NCI-H524 (cell line): ENCODE measurements at regions not wholly inside any gene's neighbourhood (a gene's known extent, or its start where the extent isn't known, plus 50 kb on each side); places are given as distances from the start of the nearest gene placed in this dataset.

Experiments used
- DNase-seq, 2 experiments: peaks; one replicate each; lab custom pipeline; 2025; lab: John Stamatoyannopoulos, UW

DNA sequence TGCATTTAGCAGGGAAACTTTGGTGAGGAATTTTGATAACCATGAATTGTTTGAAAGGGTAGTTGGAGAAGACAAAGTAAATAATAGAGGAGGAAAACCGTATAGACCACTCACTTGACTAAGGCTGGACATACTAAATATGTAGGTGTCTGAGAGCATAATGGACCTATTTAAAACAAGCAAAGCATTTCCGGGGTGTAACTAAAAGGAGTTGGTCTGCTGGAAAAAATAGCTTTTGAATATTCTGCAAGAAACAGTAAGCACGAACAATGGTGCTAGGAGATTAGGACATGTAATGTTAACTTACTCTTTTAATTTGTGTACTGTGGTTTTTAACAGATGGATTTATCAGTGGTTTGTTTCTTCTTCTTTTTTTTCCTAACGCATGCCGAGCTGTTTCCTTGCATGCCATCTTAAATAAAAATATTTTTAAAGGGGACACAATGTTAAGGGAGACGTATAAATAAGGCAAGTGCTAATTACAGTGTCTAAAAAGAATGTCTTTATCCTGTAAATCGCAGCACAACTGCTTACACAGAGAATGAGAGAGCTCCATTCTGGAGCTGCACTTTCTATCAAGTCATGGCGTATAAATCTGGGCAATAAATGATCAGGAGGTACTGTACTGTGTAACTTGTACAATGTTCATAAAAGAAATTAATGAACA lies 492.1 kb downstream of the LMO4 start:
- DNase-seq: no peak

DNA sequence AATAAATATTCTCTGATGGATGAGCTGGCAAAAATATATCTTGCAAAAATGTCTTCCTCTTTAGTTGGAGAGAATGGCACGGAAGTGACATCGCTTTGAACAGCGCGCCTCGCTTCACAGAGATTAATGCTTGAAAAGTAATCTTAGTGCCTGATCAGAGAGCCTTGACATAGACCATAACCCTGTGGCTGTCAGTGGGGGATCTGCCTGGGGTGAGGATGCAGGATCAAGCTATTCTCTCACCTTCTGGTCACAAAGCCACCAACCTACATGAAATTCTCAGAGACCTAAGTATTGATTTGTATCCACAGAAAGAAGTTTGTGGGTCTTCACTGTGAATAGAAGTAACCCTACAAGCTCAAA lies 492.6 kb downstream of the LMO4 start:
- no peak for DNase-seq

DNA sequence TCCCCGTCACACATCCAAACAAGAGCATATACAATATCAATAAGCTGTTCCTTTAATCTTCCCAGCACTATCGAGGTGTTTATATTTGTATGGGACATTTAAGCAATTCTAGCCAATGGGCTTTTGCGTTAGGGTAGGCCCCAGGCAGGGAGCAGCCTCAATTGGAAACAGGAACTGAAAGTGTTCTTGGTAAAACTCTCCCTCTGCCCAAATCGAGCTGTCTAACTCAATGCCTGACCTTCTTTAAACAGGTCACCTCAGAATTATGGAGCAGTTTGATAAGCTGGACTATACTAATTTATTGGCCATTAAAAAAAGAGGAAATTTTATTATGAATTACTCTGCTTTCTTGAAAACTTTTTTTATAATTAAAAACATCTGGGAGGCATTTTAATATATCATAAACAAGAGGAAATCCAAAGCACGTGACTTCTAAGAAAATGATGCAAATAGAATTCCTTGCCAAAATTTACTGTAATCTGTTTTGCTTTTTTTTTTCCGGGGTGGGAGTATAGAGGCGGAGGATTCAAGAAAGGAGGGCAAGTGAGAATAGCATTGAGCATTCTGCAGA lies 498.1 kb downstream of the LMO4 start:
- DNase-seq: no peak

DNA sequence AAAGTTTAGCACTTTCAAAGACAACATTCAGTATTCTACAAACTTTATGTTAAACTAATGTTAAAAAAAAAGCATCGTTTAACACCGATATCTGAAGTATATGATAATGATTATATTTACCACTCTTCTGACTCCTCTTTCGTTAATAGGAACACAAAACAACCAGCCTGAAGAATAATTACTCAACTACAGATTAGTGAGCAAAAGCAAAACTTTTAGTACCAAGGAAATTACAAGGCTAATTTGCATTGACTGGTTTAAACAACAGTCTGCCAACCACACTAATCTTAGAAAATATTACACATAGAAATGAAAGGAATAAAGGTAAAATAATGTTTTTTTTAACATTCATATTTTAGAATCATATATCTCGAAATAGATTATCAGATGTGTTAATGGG lies 500.7 kb downstream of the LMO4 start:
- DNase-seq: no peak

DNA sequence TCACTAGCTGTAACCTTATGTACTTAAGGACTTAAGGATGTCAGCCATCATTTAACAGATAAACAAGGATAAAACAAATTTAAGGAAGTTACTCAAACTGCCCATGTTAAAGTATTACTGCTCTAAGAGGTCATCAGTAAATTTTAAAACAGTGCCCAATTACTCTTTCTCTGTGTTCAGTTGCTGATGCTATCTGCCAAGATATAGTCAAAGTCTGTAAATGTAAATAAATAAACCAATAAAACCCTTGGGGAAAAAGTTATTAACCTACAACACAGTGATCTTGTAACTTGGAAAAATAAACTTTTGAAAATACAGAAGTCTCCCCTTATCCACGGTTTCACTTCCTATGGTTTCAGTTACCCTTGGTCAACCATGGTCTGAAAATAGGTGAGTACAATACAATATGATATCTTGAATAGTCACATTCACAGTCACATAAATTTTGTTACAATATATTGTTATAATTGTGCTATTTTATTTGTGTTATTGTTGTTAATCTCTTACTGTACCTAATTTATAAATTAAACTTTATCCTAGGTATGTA lies 501.8 kb downstream of the LMO4 start:
- DNase-seq: no peak

DNA sequence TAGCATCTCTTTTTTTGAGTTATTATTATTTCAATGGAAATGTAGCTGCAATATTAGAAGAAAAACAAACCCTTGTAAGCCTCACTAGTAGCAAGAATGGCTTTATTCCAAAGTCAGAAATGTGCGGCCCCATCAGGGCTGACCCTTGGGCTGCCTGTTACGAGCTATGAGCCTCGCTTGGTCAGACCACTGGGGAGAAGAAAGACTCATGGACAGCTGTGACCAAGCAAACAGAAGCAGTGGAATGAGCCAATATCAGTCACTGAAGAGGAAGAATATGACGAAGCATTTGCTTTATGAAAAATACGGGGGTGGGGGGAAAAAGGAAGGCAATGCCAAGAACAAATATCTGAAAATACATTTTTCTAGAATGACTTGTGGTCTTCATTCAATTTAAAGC lies 504.5 kb downstream of the LMO4 start:
- DNase-seq: no peak

DNA sequence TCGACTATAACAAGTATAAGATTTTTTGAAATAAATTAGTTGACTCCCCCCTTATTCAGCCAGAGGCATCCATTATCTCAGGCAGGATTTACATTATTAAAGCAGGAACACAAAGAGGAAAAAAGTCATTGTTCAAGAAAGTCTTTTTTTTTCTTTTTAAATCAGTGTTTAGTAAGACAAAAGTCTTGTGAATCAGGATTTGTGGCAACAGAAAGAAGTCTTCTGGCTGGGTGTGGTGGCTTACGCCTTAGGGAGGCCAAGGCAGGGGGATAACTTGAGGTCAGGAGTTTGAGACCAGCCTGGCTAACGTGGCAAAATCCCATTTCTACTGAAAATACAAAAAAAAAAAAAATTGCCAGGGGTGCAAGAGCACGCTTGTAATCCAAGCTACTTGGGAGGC lies 505.5 kb downstream of the LMO4 start:
- DNase-seq: no peak

DNA sequence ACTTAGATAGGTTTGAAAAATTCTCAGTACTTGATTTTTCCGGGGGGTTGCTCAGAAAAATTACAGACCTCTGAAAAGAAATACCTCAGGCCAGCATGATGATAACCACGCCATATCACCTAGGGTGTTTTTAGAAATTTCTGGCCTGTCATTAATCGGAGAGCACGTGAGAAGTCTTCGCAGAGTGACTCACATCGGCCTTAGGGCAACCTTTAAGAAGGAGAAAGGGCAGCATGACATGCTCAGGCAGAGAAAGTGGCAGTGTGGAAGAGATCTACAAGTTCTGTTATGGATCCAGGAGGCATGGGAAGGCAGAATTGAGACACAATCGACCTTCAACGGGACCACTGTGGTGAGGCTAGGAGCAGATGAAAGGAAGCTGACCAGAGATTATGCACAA lies 506.3 kb downstream of the LMO4 start:
- DNase-seq: no peak

DNA sequence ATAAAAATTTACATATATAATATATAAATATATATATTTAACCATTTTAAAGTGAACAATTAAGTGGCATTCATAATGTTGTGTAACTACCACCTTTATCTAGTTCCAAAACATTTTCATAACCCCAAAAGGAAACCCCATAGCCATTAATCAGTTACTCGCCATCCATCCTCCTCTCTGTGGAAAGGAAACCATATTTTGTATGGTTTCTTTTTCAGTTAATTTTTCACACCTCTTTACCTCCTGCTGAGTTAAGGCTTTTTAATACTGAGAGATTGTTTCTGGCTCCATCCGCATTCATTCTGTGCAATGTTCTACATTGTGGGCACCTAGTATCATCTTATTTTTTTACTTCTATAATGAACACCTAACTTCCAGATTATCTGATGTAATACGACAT lies 512.1 kb downstream of the LMO4 start:
- DNase-seq: no peak

DNA sequence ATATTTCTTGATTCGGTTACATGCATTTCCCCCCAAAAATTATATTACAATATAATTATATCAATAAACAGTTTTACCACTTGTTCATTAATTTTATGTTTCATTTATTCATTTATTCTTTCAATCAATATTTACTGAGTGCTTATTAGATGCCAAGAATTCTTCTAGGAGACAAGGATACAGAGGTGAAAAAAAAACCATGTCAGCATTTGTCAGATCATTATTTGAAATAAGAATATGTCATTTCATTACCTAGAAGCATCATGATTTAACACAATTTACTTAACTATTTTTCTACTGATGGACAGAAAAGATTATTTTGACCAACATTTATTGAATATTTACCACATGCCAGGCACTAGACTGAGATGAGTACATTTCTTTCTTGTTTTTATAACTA lies 512.7 kb downstream of the LMO4 start:
- no peak for DNase-seq

DNA sequence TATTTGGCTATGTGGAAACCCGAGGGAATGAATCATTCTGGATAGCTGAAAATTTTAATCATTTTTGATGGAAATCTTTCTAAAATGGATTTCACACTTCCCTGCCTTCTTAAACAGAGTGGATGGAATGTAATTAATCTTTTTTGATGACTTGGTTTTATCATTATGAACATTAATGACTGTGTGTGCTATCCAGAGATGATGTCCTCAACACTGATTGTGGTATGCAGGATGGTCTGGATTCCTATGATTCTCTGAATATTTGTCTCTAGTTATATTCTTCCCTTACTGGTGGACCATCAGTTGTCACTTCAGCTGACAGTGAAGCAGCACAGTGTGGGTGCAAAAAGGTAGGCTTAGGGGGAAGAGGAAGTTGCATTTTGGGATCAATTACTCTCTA lies 513.5 kb downstream of the LMO4 start:
- no peak for DNase-seq

DNA sequence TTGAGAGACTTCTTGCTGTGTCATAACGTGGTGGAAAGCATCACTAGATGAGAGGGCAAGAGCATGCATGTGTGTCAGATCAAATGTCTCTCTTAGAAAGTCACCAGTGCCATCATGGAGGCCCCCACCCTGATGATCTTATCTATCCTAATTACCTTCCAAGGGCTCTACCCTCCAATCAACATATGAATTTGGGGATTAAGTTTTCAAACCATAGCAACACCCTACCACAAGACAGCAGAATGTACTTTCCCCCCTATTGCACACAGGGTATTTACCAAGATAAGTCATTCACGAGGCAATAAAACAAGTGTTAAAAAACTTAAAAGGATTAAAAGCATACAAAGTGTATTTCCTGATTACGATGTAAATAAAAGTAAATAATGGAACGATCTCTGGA lies 515.6 kb downstream of the LMO4 start:
- peak in 1 of 2 experiments; percentile 18 for DNase-seq

DNA sequence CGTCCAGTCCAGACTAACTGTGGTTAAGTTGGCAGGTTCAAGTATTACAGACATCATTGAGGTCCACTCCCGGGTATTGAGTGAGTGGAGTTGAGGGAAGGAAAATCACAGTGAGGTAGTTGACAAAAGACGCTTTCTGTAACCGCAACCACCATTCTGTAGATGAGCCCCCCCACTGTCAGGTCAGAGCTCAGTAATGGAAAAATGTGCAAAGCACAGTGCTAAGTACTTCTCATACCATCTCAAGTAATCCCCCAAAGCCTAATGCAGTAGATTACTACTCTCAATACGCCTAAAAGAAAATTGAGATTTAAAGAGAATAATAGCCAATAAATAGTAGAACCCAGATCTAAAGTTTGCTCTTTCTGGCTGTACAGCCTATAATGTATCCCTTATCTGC lies 522.8 kb downstream of the LMO4 start:
- DNase-seq: no peak

DNA sequence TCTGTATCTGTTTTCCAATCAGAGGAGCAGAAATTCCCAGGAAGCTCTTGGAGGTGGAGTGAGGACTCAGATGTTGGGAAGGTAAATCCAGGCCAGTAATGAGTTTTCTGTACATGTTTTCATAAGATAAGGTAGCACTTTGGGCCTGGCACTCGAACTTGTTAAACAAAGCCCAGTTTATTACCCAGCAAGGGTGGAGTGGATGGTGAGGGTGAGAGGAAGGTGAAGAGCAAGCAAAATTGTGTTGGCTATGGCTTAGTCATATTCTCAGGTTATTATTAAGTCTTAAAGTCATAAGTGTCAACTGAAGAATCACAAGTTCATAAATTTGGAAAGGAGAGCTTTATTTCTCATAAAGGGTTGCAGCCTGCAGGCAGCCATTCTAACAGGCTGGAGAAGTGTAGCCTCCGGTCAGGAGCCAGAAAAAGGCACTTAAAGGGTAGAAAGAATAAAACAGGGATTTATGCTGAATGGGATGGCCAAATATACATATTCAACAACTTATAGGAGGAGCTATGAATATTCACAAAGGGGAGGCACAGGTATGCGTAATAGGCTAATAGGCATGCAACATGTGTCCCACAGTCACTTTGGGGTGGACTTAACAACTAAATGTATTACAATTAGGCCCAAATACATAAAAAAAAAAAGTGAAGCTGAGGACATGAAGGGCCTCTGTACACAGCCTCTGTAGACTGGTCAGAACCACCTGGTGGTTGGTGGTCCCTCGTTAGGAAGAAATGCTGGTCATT lies 523.9 kb downstream of the LMO4 start:
- no peak for DNase-seq

DNA sequence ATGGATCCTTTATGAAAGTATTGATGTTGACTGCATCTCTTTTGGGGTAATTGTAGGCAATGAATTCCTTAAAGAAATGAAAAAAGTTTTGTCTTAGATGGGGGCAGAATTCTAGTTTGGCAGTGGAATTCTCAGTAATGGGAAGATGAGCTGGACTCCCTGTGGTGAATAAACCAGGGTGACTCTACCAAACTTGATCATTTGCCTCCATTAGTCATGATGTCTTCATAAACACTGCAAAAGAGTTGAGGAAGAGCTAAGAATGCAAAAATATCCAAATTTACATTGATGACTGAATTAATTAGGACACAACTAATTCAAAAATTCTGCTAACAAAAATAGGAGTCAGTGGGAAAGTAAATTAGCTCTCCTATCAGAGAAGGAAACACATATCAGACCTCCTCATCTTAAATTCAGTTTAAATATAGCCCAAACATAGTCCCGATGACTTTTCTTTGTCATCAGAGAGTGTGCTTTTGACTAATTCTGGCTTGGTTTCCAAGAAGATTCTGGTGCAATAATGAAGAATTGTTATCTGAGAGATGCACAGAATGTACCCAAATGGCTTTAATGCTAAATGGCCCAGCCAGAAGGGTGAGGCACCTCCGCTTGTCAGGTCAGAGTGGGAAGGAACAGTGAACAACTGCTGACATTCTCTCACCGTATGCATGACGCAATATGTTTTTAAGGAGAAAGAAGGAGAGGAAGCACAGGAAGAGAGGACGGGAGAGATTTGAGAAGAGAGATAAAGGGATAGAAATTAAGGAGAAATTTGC lies 525.1 kb downstream of the LMO4 start:
- DNase-seq: no peak

DNA sequence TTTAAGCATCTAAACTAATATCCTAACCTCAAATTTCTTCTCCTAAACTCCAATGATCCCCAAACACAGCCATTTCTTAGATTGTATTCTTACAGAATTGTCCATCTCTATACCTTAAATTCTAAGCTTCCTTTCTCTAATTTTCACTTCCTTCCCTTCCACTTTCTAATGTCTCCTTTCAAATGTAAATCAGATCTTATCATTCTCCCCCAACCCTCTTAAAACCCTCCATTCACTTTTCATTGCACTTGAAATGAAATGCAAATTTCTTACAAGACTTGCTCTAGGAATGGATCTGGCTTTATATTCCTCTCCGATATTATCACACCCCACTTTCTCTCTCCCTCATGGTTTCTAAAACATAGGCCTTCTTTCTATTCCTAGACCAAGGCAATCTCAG lies 534.6 kb downstream of the LMO4 start:
- DNase-seq: no peak

DNA sequence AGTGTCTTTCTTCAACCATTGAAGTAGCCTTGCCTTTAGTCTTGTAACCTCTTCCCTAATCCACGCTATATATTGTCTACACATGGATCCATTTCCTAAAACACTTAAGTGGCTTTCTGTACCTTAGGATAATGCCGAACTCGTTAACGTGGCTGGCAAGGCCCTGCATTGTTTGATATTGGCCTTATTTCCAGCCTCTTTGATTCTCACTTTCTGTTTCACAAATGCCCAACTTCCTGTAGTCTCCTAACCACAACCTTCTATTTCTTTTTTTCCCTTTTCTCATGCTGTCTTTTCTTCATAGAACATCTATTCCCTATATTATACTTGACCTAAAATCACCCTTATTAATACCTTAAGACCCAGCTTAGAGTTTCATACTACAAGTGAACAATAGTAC lies 536.0 kb downstream of the LMO4 start:
- DNase-seq: no peak

DNA sequence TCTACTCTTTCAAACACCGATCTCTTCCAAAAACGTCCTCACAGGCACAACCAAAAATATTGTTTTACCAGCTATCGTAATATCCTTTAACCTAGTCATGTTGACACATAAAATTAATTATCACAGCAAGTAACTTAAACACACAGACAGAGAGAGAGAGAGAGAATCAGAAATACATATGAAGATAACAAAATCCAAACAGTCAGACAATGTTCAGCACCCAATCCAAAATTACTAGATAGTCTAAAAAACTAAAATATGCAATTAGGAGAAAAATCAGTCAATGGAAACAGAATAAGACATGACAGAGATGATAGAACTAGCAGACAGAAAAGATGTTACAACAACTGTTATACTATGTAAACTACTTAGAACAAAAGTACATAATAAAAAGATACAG lies 537.7 kb downstream of the LMO4 start:
- no peak for DNase-seq

DNA sequence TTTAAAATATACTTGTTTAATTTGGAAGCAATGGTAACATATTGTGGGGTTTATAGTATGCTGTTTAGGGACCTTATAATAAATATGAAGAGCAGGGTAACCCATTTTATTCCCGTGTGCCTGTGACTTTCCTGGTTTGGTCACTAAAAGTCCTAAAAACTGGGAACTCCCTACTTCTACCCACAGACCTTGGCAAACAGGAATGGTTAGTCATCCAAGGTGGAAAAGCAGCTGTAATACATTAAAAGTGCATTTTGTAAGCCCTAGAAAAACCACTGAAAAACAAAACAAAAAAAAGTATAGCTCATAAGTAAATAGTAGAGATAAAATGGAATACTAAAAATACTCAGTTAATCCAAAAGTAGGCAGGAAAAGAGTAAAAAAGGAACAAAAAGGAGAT lies 538.9 kb downstream of the LMO4 start:
- no peak for DNase-seq

DNA sequence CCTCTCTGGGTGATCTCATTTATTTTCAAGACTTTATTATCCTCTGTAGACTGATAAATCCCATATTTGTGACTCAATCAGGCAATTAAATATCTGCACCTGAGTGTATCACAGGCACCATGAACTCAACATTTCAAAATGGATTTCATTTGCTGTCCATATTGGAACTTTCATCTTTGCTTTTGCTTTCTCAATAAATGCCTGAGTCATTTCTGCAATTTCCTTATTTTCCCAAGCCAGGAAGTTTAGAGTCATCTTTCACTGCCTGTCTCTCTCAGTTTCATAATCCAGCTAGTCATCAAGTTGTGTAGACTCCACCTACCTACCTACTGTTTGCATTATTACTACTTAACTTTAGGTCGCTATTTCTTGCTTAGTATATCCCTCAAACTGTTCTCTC lies 540.9 kb downstream of the LMO4 start:
- no peak for DNase-seq

DNA sequence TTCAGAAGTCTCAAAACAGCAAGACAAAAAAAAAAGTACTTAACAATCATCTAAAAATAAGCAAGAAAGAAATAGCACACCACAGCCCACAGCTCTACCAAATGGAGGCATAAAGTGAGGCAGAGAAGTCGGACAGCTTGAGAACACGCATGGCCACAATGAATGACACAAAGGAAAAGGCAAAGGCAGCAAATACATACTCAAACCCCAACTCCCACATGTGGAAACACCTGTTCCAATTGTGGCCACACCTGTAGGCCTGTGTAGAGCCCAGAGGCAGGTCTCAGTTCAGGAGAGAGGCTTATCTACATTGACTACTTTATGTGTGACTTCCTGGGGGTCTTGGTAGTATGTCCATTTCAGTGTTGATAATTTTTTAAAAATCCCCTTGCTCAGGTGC lies 543.5 kb downstream of the LMO4 start:
- DNase-seq: no peak

DNA sequence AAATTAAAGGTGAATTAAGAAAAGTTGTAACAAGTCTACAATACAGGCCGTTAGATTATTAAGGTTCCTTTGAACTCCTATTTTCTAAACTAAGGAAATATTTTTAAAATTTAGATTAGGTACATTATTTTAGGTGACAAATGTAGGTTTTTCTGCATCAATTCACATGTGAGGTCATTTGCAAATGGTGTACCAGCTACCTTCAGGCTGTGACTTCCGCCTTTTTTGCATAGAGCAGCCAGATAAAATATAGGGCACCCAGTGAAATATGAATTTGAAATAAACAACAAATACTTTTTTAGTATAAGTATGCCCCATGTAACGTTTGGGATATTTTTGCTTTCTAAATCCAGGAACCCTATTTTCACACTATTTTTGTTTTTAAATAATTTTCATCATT lies 544.0 kb downstream of the LMO4 start:
- DNase-seq: no peak

DNA sequence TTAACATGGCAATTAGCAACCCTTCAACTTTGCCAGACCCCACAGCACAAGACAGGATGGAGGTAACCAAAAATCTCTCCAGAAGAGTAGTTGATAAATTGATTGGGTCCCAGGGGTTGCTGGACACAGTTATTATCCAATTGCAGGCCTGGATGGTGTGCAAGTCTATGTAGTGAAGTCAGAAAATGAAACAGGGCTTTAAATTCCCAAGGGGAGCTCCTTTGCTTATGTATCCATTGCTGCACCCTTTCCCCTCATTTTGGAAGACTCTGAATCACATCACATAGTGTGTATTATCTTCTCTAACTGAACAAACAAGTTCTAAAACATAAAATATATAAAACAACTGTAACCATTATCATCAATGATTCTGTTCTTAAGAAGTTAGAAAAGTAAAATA lies 550.2 kb downstream of the LMO4 start:
- no peak for DNase-seq
